Gastroesophageal sphincter (tissue), 3 donors: ENCODE measurements at regions not wholly inside any gene's neighbourhood (a gene's known extent, or its start where the extent isn't known, plus 50 kb on each side); places are given as distances from the start of the nearest gene placed in this dataset.

Experiments
- CTCF ChIP-seq, 4 experiments: fragments of 200-600 bp in 2 of 4; fragments of 450-650 bp in 2 of 4; sonication (generic) in 1 of 4; IDR thresholded peaks; one replicate each; pipeline ENCODE4 v1.5.1; 2017 to 2019; ENCODE audit warnings: antibody characterized with exemption in 4 of 4, mild to moderate bottlenecking in 2 of 4, moderate library complexity in 2 of 4
- EP300 ChIP-seq: sonication (generic); formaldehyde crosslinking; IDR thresholded peaks from one replicate; pipeline ENCODE4 v1.6.1; 2017; ENCODE audit warnings: antibody characterized with exemption, mild to moderate bottlenecking
- POLR2A ChIP-seq, 2 donors: fragments of 450-650 bp; IDR thresholded peaks; one replicate each; pipeline ENCODE4 v1.6.1; 2017; ENCODE audit warnings: antibody characterized with exemption in 2 of 2, mild to moderate bottlenecking in 2 of 2, moderate library complexity in 1 of 2
- POLR2AphosphoS5 ChIP-seq: sonication (generic); formaldehyde crosslinking; IDR thresholded peaks from one replicate; pipeline ENCODE4 v1.6.1; 2017; ENCODE audit warnings: antibody characterized with exemption

GRCh38 chr17:12195418-12195817 is 174.7 kb downstream of the MAP2K4 start:
- TF ChIP-seq CTCF (IDR thresholded peaks at IDR 0.05) (no peak), EP300 (no peak), POLR2A (IDR thresholded peaks at IDR 0.05) (no peak), POLR2AphosphoS5 (no peak)
